Neural progenitor cell (in vitro differentiated cells): ENCODE measurements at regions not wholly inside any gene's neighbourhood (a gene's known extent, or its start where the extent isn't known, plus 50 kb on each side); places are given as distances from the start of the nearest gene placed in this dataset.

Experiments
- DNase-seq: peaks from one replicate; pipeline ENCODE4 v3.0.0-alpha.2; 2016; ENCODE audit warnings: low spot score
- H2AFZ ChIP-seq: fragments of 200-600 bp; sonication (generic); replicated peaks from 2 replicates; pipeline ENCODE4 v1.6.1; 2016; ENCODE audit warnings: antibody characterized with exemption
- H3F3A ChIP-seq: fragments of 200-600 bp; sonication (generic); 2 replicates; pipeline ENCODE4 v1.6.1; 2016; ENCODE audit warnings: antibody characterized with exemption, low read depth
- H3K27ac ChIP-seq: fragments of 200-600 bp; sonication (generic); 2 replicates; pipeline ENCODE4 v1.5.1; 2016; ENCODE audit warnings: mild to moderate bottlenecking
- H3K27me3 ChIP-seq: fragments of 200-600 bp; sonication (generic); 2 replicates; pipeline ENCODE4 v1.6.1; 2016; ENCODE audit warnings: mild to moderate bottlenecking, moderate library complexity
- H3K36me3 ChIP-seq: fragments of 200-600 bp; sonication (generic); 2 replicates; pipeline ENCODE4 v1.5.1; 2016
- H3K4me1 ChIP-seq: fragments of 200-600 bp; sonication (generic); 2 replicates; pipeline ENCODE4 v1.6.1; 2016; ENCODE audit warnings: mixed run types
- H3K4me2 ChIP-seq: fragments of 200-600 bp; sonication (generic); 2 replicates; pipeline ENCODE4 v1.6.1; 2016
- H3K4me3 ChIP-seq: fragments of 200-600 bp; sonication (generic); 2 replicates; pipeline ENCODE4 v1.5.1; 2016
- H3K79me2 ChIP-seq: fragments of 200-600 bp; sonication (generic); 2 replicates; pipeline ENCODE4 v1.6.1; 2016; ENCODE audit warnings: low read depth
- H3K9ac ChIP-seq: fragments of 200-600 bp; sonication (generic); 2 replicates; pipeline ENCODE4 v1.6.1; 2016
- H3K9me3 ChIP-seq: fragments of 200-600 bp; sonication (generic); 2 replicates; pipeline ENCODE4 v1.5.1; 2016; ENCODE audit warnings: low read depth
- H4K20me1 ChIP-seq: fragments of 200-600 bp; sonication (generic); 2 replicates; pipeline ENCODE4 v1.6.1; 2016; ENCODE audit warnings: low read depth
- H3K27ac Mint-ChIP-seq: 3 replicates; pipeline ENCODE4 v1.8.0; 2021; ENCODE audit warnings: mixed read lengths
- H3K27me3 Mint-ChIP-seq: 2 replicates; pipeline ENCODE4 v1.8.0; 2022; ENCODE audit warnings: low read depth, mild to moderate bottlenecking, inconsistent platforms, moderate library complexity, mixed read lengths; ENCODE audit not compliant: insufficient read depth
- H3K36me3 Mint-ChIP-seq: 3 replicates; pipeline ENCODE4 v1.8.0; 2021; ENCODE audit warnings: mixed read lengths
- H3K4me1 Mint-ChIP-seq: 3 replicates; pipeline ENCODE4 v1.8.0; 2021; ENCODE audit warnings: mixed read lengths
- H3K4me3 Mint-ChIP-seq: 3 replicates; pipeline ENCODE4 v1.8.0; 2021; ENCODE audit warnings: mild to moderate bottlenecking, moderate library complexity, mixed read lengths
- H3K9me3 Mint-ChIP-seq: 3 replicates; pipeline ENCODE4 v1.8.0; 2020; ENCODE audit warnings: mixed read lengths
- EZH2 ChIP-seq: fragments of 200-600 bp; sonication (generic); IDR thresholded peaks from 2 replicates; pipeline ENCODE4 v1.6.1; 2017; ENCODE audit warnings: antibody characterized with exemption, mild to moderate bottlenecking, moderate library complexity
- EZH2phosphoT487 ChIP-seq: fragments of 200-600 bp; sonication (generic); IDR thresholded peaks from 2 replicates; pipeline ENCODE4 v1.6.1; 2017; ENCODE audit warnings: antibody characterized with exemption
- TF ChIP-seq, protein P1 (sequence below): fragments of 200-600 bp; sonication (generic); IDR thresholded peaks from 2 replicates; pipeline ENCODE4 v1.5.1; 2017; ENCODE audit warnings: antibody characterized with exemption, mild to moderate bottlenecking

DNA sequence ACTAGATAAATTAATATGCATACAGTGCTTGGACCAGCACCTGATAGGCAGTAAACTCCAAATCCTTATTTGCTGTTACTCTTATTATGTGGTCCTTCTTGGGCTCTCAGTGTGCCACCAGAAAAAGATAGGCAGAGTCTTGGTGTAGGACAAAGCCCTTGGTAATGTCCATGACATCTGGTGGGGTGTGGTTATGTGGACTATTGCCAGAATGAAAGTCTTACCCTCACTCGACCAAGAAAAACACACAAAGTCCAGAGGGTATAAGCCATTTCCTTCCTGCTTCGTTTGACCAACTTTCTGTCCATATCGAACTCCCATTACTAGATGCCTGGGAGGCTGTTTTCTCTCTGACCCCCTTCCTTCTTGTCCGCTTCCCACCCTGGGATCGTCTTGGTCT lies 140.9 kb downstream of the UTP18 start:
- Histone ChIP-seq H3K4me3 (no peak overlapping the region), H3K27me3 (no peaks in the 10 kb centered on the region), H3K9me3 (no peaks in the 10 kb centered on the region), H3K4me2 (no peak overlapping the region), H3K9ac (no peak overlapping the region), H3K79me2 (no peaks in the 10 kb centered on the region), H3K36me3 (no peaks in the 10 kb centered on the region), H3K27ac (no peak overlapping the region), H3F3A (no peaks in the 10 kb centered on the region), H2AFZ (no peak overlapping the region), H4K20me1 (no peaks in the 10 kb centered on the region), H3K4me1 (peaks cover 7% of the 10 kb centered on the region)
- H3K4me1 Mint-ChIP-seq = peaks cover 40% of the 10 kb centered on the region
- H3K27ac Mint-ChIP-seq = no peak overlapping the region
- H3K4me3 Mint-ChIP-seq = no peak overlapping the region
- TF ChIP-seq EZH2phosphoT487 (no peak), EZH2 (no peak)
- TF ChIP-seq, protein P1, sequence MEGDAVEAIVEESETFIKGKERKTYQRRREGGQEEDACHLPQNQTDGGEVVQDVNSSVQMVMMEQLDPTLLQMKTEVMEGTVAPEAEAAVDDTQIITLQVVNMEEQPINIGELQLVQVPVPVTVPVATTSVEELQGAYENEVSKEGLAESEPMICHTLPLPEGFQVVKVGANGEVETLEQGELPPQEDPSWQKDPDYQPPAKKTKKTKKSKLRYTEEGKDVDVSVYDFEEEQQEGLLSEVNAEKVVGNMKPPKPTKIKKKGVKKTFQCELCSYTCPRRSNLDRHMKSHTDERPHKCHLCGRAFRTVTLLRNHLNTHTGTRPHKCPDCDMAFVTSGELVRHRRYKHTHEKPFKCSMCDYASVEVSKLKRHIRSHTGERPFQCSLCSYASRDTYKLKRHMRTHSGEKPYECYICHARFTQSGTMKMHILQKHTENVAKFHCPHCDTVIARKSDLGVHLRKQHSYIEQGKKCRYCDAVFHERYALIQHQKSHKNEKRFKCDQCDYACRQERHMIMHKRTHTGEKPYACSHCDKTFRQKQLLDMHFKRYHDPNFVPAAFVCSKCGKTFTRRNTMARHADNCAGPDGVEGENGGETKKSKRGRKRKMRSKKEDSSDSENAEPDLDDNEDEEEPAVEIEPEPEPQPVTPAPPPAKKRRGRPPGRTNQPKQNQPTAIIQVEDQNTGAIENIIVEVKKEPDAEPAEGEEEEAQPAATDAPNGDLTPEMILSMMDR = no peak
- H3K9me3 Mint-ChIP-seq = no peaks in the 10 kb centered on the region
- H3K27me3 Mint-ChIP-seq = peaks cover 13% of the 10 kb centered on the region
- no peaks in the 10 kb centered on the region for H3K36me3 Mint-ChIP-seq
- no peak for DNase-seq

DNA sequence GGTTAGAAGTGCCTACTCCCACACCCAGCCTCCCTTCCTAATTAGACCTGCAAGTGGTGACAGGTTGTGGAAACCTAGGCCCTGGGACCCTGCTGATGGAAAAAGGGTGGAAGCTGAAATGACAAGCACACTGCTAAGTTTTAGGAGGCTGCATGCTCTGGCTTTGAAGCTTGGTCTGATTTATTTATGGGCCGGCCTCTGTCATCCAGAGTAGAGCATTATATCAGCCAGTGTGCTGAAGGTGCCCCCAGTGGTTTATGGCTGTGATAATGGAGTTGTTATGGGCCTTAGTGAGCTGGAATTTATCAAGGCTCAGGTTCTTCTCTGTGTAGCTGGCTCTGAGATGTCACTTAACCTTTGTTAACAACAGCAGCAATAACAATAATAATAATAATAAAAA lies 142.6 kb downstream of the UTP18 start:
- H3K27me3 ChIP-seq = no peaks in the 10 kb centered on the region
- H3K27ac Mint-ChIP-seq = no peak overlapping the region
- H3K27me3 Mint-ChIP-seq = peaks cover 13% of the 10 kb centered on the region
- H3K36me3 ChIP-seq = no peaks in the 10 kb centered on the region
- H3K4me2 ChIP-seq = no peak overlapping the region
- H3K9me3 Mint-ChIP-seq = no peaks in the 10 kb centered on the region
- no peak overlapping the region for H3K4me3 ChIP-seq
- H3K4me1 Mint-ChIP-seq = peaks cover 35% of the 10 kb centered on the region
- H4K20me1 ChIP-seq = no peaks in the 10 kb centered on the region
- no peak overlapping the region for H3K9ac ChIP-seq
- no peaks in the 10 kb centered on the region for H3K36me3 Mint-ChIP-seq
- no peaks in the 10 kb centered on the region for H3F3A ChIP-seq
- no peak overlapping the region for H3K4me3 Mint-ChIP-seq
- H3K79me2 ChIP-seq = no peaks in the 10 kb centered on the region
- H3K4me1 ChIP-seq = peaks cover 7% of the 10 kb centered on the region
- no peak overlapping the region for H2AFZ ChIP-seq
- TF ChIP-seq EZH2 (no peak), EZH2phosphoT487 (no peak)
- TF ChIP-seq, protein P1 = no peak
- H3K9me3 ChIP-seq = no peaks in the 10 kb centered on the region
- no peak overlapping the region for H3K27ac ChIP-seq
- DNase-seq = no peak

DNA sequence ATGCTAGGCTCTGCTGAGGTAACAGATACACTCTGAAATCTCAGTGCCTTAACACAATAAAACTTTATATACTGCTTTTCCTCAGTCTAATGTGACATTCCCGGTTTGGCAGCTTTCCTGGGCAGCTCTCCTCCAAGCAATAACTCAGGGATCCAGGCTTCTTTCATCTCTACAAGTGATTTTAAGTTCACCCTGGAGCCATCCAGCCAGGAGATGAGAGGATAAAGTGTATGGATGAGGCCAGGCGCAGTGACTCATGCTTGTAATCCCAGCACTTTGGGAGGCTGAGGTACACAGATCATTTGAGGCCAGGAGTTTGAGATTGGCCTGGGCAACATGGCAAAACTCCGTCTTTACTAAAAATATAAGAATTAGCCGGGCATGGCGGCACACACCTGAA lies 147.2 kb downstream of the UTP18 start:
- H3K27me3 ChIP-seq = no peaks in the 10 kb centered on the region
- H3K4me1 ChIP-seq = peaks cover 7% of the 10 kb centered on the region
- H3K9me3 Mint-ChIP-seq = peaks cover 5% of the 10 kb centered on the region
- H2AFZ ChIP-seq = no peak overlapping the region
- no peaks in the 10 kb centered on the region for H3K79me2 ChIP-seq
- no peak overlapping the region for H3K4me3 Mint-ChIP-seq
- H3K36me3 ChIP-seq = no peaks in the 10 kb centered on the region
- no peak overlapping the region for H3K9ac ChIP-seq
- no peaks in the 10 kb centered on the region for H3K36me3 Mint-ChIP-seq
- no peak overlapping the region for H3K27ac Mint-ChIP-seq
- H3K27me3 Mint-ChIP-seq = peaks cover 11% of the 10 kb centered on the region
- TF ChIP-seq, protein P1 = no peak
- no peak for TF ChIP-seq EZH2phosphoT487
- TF ChIP-seq EZH2 = no peak
- no peaks in the 10 kb centered on the region for H4K20me1 ChIP-seq
- DNase-seq = no peak
- no peaks in the 10 kb centered on the region for H3K9me3 ChIP-seq
- peaks cover 18% of the 10 kb centered on the region for H3K4me1 Mint-ChIP-seq
- no peak overlapping the region for H3K27ac ChIP-seq
- no peak overlapping the region for H3K4me2 ChIP-seq
- H3F3A ChIP-seq = no peaks in the 10 kb centered on the region
- H3K4me3 ChIP-seq = no peak overlapping the region
